CD4-positive, alpha-beta T cell treated with Interleukin-17A for 1 hour (primary cell): ENCODE measurements at regions not wholly inside any gene's neighbourhood (a gene's known extent, or its start where the extent isn't known, plus 50 kb on each side); places are given as distances from the start of the nearest gene placed in this dataset.
"Not testable (repeated sequence)": the region's sequence is repeated elsewhere in the genome, so short reads cannot be mapped to it uniquely, and the experiment has no call there.

Experiments
- DNase-seq: peaks from one replicate; pipeline ENCODE4 v3.0.0-alpha.2; 2020

GRCh38 chr13:46463719-46464118 lies 76.7 kb upstream of the RUBCNL start:
- DNase-seq: no peak

GRCh38 chr13:46460223-46460622 lies 73.2 kb upstream of the RUBCNL start:
- DNase-seq: not testable (repeated sequence)

- DNase-seq: not testable (repeated sequence)
These were observed 70.2 kb upstream of the RUBCNL start for GRCh38 chr13:46457255-46457654.

- DNase-seq: peak; percentile 1
These were observed 68.9 kb upstream of the RUBCNL start for GRCh38 chr13:46455924-46456323.

- not testable (repeated sequence) for DNase-seq
These were observed 64.1 kb upstream of the RUBCNL start for GRCh38 chr13:46451145-46451544.

GRCh38 chr13:46449949-46450348 lies 62.9 kb upstream of the RUBCNL start:
- DNase-seq: not testable (repeated sequence)

- not testable (repeated sequence) for DNase-seq
These were observed 61.1 kb upstream of the RUBCNL start for GRCh38 chr13:46448148-46448547.

GRCh38 chr13:46437808-46438404 lies 50.9 kb upstream of the RUBCNL start:
- not testable (repeated sequence) for DNase-seq
